ENCODE measurements at regions not wholly inside any gene's neighbourhood (a gene's known extent, or its start where the extent isn't known, plus 50 kb on each side); places are given as distances from the start of the nearest gene placed in this dataset.

DNA sequence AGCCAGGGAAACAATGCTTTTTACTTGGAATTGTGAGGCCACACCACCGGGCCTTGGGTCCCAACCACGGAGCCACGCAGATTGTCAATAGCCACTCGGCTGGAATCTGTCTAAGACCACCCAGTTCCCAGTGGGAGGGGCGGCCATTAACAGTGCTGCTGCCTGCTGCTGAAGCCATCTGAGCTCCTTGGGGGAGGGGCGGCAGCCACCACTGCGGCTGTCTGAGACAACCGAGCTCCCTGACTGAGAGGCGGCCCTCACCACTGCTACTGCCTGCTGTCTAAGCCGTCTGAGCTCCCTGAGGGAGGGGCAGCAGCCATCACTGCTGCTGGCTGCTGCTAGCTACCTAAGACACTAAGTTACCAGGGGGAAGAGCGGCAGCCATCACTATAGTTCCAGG lies 64.3 kb downstream of the DMRTA2 start:
- Histone ChIP-seq H3K9me2 (ENCODE audit: insufficient read depth) (no peaks in the 10 kb centered on the region), H3K4me3 (replicated peaks in 1 of 2; ENCODE audit: low read depth in 1 of 2, low read length in 2 of 2) (no peak overlapping the region), H3K27ac (ENCODE audit: low read depth, low read length) (no peak overlapping the region), H3K4me1 (ENCODE audit: control insufficient read depth in 1 of 2, insufficient read depth in 2 of 2, low read length in 2 of 2) (no peaks in the 10 kb centered on the region), H3K27me3 (ENCODE audit: insufficient read depth, low read length) (peaks cover 20% of the 10 kb centered on the region), H3K4me2 (ENCODE audit: low read length) (no peak overlapping the region), H3K9ac (ENCODE audit: low read length) (no peak overlapping the region), H3K79me2 (ENCODE audit: insufficient read depth, low read length) (no peaks in the 10 kb centered on the region), H3K36me3 (ENCODE audit: control insufficient read depth in 1 of 2, insufficient read depth in 2 of 2, low read length in 2 of 2) (no peaks in the 10 kb centered on the region), H3K9me3 (ENCODE audit: control insufficient read depth in 1 of 2, insufficient read depth in 1 of 2, low read depth in 1 of 2, low read length in 2 of 2) (no peaks in the 10 kb centered on the region), H2AFZ (ENCODE audit: low read depth, low read length, poor library complexity, severe bottlenecking) (no peak overlapping the region), H4K20me1 (ENCODE audit: insufficient read depth) (no peaks in the 10 kb centered on the region)
- TF ChIP-seq FOSL1 (IDR thresholded peaks at IDR 0.05; ENCODE audit: low read depth) (no peak), SRF (IDR thresholded peaks at IDR 0.05; ENCODE audit: low read depth) (no peak), SIN3A (IDR thresholded peaks at IDR 0.05; ENCODE audit: low read depth) (no peak), ELF1 (IDR thresholded peaks at IDR 0.05; ENCODE audit: borderline replicate concordance, low read depth) (no peak), POLR2A (IDR thresholded peaks at IDR 0.05; ENCODE audit: borderline replicate concordance, extremely low read depth, insufficient read depth, insufficient read length) (no peak), CBX3 (IDR thresholded peaks at IDR 0.05; ENCODE audit: low read depth) (no peak), YY1 (IDR thresholded peaks at IDR 0.05; ENCODE audit: extremely low read depth, insufficient replicate concordance, low read depth, low read length) (no peak), RAD21 (IDR thresholded peaks at IDR 0.05; ENCODE audit: low read depth) (no peak), SP1 (IDR thresholded peaks at IDR 0.05; ENCODE audit: low read depth) (no peak), ZNF274 (IDR thresholded peaks at IDR 0.05; ENCODE audit: low read depth, low read length) (no peak), EZH2 (IDR thresholded peaks at IDR 0.05) (no peak)
- TF ChIP-seq, protein P1, sequence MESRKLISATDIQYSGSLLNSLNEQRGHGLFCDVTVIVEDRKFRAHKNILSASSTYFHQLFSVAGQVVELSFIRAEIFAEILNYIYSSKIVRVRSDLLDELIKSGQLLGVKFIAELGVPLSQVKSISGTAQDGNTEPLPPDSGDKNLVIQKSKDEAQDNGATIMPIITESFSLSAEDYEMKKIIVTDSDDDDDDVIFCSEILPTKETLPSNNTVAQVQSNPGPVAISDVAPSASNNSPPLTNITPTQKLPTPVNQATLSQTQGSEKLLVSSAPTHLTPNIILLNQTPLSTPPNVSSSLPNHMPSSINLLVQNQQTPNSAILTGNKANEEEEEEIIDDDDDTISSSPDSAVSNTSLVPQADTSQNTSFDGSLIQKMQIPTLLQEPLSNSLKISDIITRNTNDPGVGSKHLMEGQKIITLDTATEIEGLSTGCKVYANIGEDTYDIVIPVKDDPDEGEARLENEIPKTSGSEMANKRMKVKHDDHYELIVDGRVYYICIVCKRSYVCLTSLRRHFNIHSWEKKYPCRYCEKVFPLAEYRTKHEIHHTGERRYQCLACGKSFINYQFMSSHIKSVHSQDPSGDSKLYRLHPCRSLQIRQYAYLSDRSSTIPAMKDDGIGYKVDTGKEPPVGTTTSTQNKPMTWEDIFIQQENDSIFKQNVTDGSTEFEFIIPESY (IDR thresholded peaks at IDR 0.05; ENCODE audit: extremely low read depth, insufficient replicate concordance, low read length), result no peak
- TF ChIP-seq, protein P2, sequence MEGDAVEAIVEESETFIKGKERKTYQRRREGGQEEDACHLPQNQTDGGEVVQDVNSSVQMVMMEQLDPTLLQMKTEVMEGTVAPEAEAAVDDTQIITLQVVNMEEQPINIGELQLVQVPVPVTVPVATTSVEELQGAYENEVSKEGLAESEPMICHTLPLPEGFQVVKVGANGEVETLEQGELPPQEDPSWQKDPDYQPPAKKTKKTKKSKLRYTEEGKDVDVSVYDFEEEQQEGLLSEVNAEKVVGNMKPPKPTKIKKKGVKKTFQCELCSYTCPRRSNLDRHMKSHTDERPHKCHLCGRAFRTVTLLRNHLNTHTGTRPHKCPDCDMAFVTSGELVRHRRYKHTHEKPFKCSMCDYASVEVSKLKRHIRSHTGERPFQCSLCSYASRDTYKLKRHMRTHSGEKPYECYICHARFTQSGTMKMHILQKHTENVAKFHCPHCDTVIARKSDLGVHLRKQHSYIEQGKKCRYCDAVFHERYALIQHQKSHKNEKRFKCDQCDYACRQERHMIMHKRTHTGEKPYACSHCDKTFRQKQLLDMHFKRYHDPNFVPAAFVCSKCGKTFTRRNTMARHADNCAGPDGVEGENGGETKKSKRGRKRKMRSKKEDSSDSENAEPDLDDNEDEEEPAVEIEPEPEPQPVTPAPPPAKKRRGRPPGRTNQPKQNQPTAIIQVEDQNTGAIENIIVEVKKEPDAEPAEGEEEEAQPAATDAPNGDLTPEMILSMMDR (IDR thresholded peaks at IDR 0.05 in 2 of 3, conservative IDR thresholded peaks at IDR 0.05 in 1 of 3; ENCODE audit: borderline replicate concordance in 1 of 3, insufficient read depth in 1 of 3, low read depth in 2 of 3, low read length in 2 of 3), result no peak
- TF ChIP-seq, protein P3, sequence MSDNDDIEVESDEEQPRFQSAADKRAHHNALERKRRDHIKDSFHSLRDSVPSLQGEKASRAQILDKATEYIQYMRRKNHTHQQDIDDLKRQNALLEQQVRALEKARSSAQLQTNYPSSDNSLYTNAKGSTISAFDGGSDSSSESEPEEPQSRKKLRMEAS (IDR thresholded peaks at IDR 0.05), result no peak
- TF ChIP-seq, protein P4, sequence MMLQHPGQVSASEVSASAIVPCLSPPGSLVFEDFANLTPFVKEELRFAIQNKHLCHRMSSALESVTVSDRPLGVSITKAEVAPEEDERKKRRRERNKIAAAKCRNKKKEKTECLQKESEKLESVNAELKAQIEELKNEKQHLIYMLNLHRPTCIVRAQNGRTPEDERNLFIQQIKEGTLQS (IDR thresholded peaks at IDR 0.05), result no peak
- ChIA-PET CTCF (no interaction called here), RAD21 (ENCODE audit: low non-redundant PET in 1 of 2, low total read pairs in 2 of 2, uncharacterized antibody in 2 of 2, unreplicated experiment in 2 of 2) (no interaction called here), POLR2A (no interaction called here)
- intact Hi-C loops (cut with micrococcal nuclease), result no loop called here
- no TSS peak for BruUV-seq (replicated peaks)
- DNase-seq (ENCODE audit: low read depth, low spot score) (no peak), ATAC-seq (no peak)
